D721Med (cell line): ENCODE measurements at regions not wholly inside any gene's neighbourhood (a gene's known extent, or its start where the extent isn't known, plus 50 kb on each side); places are given as distances from the start of the nearest gene placed in this dataset.

Experiments used
- DNase-seq: peaks from one replicate; pipeline ENCODE4 v3.0.0; 2011; ENCODE audit warnings: low spot score; ENCODE audit not compliant: insufficient read length
- FAIRE-seq: peaks from 2 replicates; lab custom pipeline; 2011; peaks lifted over from hg19 to GRCh38; lab: Jason Lieb, UNC
- TF ChIP-seq, protein P1 (sequence below): IDR thresholded peaks from 2 replicates; pipeline ENCODE4 v1.5.1; 2012; ENCODE audit warnings: mild to moderate bottlenecking, control low read depth; ENCODE audit not compliant: insufficient read depth; ENCODE audit errors: missing control alignments

GRCh38 chr7:81111781-81112540, 193.1 kb upstream of the SEMA3C start:
- no peak for FAIRE-seq
- TF ChIP-seq, protein P1, sequence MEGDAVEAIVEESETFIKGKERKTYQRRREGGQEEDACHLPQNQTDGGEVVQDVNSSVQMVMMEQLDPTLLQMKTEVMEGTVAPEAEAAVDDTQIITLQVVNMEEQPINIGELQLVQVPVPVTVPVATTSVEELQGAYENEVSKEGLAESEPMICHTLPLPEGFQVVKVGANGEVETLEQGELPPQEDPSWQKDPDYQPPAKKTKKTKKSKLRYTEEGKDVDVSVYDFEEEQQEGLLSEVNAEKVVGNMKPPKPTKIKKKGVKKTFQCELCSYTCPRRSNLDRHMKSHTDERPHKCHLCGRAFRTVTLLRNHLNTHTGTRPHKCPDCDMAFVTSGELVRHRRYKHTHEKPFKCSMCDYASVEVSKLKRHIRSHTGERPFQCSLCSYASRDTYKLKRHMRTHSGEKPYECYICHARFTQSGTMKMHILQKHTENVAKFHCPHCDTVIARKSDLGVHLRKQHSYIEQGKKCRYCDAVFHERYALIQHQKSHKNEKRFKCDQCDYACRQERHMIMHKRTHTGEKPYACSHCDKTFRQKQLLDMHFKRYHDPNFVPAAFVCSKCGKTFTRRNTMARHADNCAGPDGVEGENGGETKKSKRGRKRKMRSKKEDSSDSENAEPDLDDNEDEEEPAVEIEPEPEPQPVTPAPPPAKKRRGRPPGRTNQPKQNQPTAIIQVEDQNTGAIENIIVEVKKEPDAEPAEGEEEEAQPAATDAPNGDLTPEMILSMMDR = no peak
- DNase-seq = no peak

GRCh38 chr7:81111358-81111757, 192.5 kb upstream of the SEMA3C start:
- TF ChIP-seq, protein P1 = no peak
- no peak for FAIRE-seq
- DNase-seq = no peak

GRCh38 chr7:81110673-81111072, 191.8 kb upstream of the SEMA3C start:
- DNase-seq (no peak), FAIRE-seq (no peak)
- TF ChIP-seq, protein P1 = no peak

DNA sequence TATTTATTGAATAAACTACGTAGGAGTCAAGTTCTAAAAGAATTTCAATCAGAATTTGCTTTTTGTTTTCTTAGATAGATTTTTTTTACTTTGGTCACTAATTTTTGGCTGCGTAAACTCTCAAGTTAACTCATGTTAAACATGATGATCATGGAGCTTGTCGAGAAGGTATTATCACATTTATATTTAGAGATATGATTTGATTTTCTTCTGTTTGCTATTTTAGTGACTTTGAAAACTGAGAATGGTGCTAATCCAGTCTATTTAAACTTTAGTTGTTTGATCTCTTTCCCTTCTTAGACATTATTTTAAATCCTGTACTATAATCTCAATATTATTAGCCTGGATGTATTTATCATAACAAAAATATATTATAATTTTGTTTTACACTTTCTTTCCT, 179.4 kb upstream of the SEMA3C start:
- TF ChIP-seq, protein P1 = no peak
- FAIRE-seq = no peak
- no peak for DNase-seq

- FAIRE-seq (no peak), DNase-seq (no peak)
These were observed 176.1 kb upstream of the SEMA3C start for GRCh38 chr7:81094952-81095351.

GRCh38 chr7:81081616-81082015, 162.8 kb upstream of the SEMA3C start:
- TF ChIP-seq, protein P1 = no peak
- no peak for FAIRE-seq
- DNase-seq = no peak

More at GRCh38 chr7:81094952-81095351, 176.1 kb upstream of the SEMA3C start:
- TF ChIP-seq, protein P1 = no peak

DNA sequence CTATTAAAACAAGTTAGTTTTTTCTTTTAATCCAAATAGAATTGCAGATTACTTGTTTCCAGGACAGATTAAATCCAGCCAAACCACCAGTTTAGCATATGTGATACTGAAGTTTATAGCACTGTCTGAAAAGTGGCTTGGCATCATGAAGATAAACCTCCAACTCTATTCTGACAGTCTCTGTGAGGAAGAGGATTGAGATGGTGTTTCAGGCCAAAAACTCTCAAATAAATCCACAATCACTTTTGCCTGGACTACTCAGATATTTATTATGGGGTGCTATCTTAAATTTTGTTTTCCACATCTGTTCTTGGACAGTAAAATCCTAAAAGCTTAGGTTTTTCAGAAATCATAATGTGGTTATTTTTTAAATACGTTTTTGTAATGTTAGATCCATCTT, 161.7 kb upstream of the SEMA3C start:
- FAIRE-seq (no peak), DNase-seq (no peak)
- TF ChIP-seq, protein P1 = no peak
